Sigmoid colon (tissue), 3 donors: ENCODE measurements at regions not wholly inside any gene's neighbourhood (a gene's known extent, or its start where the extent isn't known, plus 50 kb on each side); places are given as distances from the start of the nearest gene placed in this dataset.

Source experiments
- POLR2A ChIP-seq, 2 donors: fragments of 450-650 bp; IDR thresholded peaks; one replicate each; pipeline ENCODE4 v1.6.1; 2016; ENCODE audit warnings: antibody characterized with exemption in 2 of 2, mild to moderate bottlenecking in 2 of 2, moderate library complexity in 2 of 2
- TF ChIP-seq, protein P1 (sequence below), 4 experiments: fragments of 450-650 bp in 3 of 4; fragments of 200-600 bp in 1 of 4; IDR thresholded peaks; one replicate each; pipeline ENCODE4 v1.5.1; 2016 to 2019; ENCODE audit warnings: antibody characterized with exemption in 4 of 4, mild to moderate bottlenecking in 3 of 4, moderate library complexity in 2 of 4

DNA sequence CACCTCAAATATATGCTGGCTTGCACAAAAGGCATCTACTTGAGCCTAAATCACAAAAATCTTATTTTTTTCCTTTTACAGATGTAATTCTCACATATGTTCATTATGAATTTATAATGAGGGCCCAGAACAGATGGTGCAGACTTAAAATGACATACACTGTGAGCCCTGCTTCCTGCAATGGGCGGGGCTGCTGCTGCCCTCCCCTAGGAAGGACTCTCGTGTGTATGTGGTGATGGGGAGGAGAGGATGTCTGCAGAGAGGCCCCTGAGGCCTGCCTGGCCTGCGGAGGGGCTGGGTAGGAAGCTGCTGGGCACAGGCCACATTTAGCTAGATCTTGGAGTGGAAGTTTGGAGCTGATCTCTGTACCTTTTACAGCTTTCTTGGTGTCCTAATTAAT, 233.4 kb upstream of the KIRREL3 start:
- TF ChIP-seq, protein P1, sequence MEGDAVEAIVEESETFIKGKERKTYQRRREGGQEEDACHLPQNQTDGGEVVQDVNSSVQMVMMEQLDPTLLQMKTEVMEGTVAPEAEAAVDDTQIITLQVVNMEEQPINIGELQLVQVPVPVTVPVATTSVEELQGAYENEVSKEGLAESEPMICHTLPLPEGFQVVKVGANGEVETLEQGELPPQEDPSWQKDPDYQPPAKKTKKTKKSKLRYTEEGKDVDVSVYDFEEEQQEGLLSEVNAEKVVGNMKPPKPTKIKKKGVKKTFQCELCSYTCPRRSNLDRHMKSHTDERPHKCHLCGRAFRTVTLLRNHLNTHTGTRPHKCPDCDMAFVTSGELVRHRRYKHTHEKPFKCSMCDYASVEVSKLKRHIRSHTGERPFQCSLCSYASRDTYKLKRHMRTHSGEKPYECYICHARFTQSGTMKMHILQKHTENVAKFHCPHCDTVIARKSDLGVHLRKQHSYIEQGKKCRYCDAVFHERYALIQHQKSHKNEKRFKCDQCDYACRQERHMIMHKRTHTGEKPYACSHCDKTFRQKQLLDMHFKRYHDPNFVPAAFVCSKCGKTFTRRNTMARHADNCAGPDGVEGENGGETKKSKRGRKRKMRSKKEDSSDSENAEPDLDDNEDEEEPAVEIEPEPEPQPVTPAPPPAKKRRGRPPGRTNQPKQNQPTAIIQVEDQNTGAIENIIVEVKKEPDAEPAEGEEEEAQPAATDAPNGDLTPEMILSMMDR (IDR thresholded peaks at IDR 0.05) = no peak
- TF ChIP-seq POLR2A (IDR thresholded peaks at IDR 0.05) = no peak
